NCI-H1417 (cell line): ENCODE measurements at regions not wholly inside any gene's neighbourhood (a gene's known extent, or its start where the extent isn't known, plus 50 kb on each side); places are given as distances from the start of the nearest gene placed in this dataset.

Source experiments
- DNase-seq, 3 experiments: peaks; one replicate each; lab custom pipeline; 2025; lab: John Stamatoyannopoulos, UW

- DNase-seq = no peak
Observed at GRCh38 chr5:20655211-20655610, 667.2 kb upstream of the CDH18 start.

GRCh38 chr5:20654746-20655145, 666.7 kb upstream of the CDH18 start:
- no peak for DNase-seq

GRCh38 chr5:20654033-20654432, 666.0 kb upstream of the CDH18 start:
- DNase-seq = no peak

GRCh38 chr5:20649966-20650365, 662.0 kb upstream of the CDH18 start:
- DNase-seq = no peak

- no peak for DNase-seq
Observed at GRCh38 chr5:20648981-20649380, 661.0 kb upstream of the CDH18 start.

- no peak for DNase-seq
Observed at GRCh38 chr5:20636686-20637085, 648.7 kb upstream of the CDH18 start.

GRCh38 chr5:20619591-20619990, 631.6 kb upstream of the CDH18 start:
- DNase-seq = peak in 1 of 3 experiments; percentile 41

- DNase-seq = no peak
Observed at GRCh38 chr5:20618340-20618739, 630.3 kb upstream of the CDH18 start.

- no peak for DNase-seq
Observed at GRCh38 chr5:20617841-20618240, 629.8 kb upstream of the CDH18 start.

GRCh38 chr5:20615888-20616563, 628.0 kb upstream of the CDH18 start:
- no peak for DNase-seq

- no peak for DNase-seq
Observed at GRCh38 chr5:20611620-20612019, 623.6 kb upstream of the CDH18 start.

- peak; percentile 12 to 98 (median 79) for DNase-seq
Observed at GRCh38 chr5:20610681-20611080, 622.7 kb upstream of the CDH18 start.

- peak in 2 of 3 experiments; percentile 7 to 31 for DNase-seq
Observed at GRCh38 chr5:20609126-20609525, 621.1 kb upstream of the CDH18 start.

- DNase-seq = no peak
Observed at GRCh38 chr5:20608567-20608966, 620.6 kb upstream of the CDH18 start.

GRCh38 chr5:20605732-20606525, 617.9 kb upstream of the CDH18 start:
- DNase-seq = no peak

GRCh38 chr5:20604992-20605391, 617.0 kb upstream of the CDH18 start:
- no peak for DNase-seq

GRCh38 chr5:20601678-20602100, 613.7 kb upstream of the CDH18 start:
- DNase-seq = peak in 1 of 3 experiments; percentile 43

- DNase-seq = no peak
Observed at GRCh38 chr5:20590356-20590755, 602.4 kb upstream of the CDH18 start.

GRCh38 chr5:20575571-20575970, 587.6 kb upstream of the CDH18 start:
- no peak for DNase-seq

GRCh38 chr5:20574576-20574975, 586.6 kb upstream of the CDH18 start:
- DNase-seq = no peak

- peak in 1 of 3 experiments; percentile 35 for DNase-seq
Observed at GRCh38 chr5:20572614-20573013, 584.6 kb upstream of the CDH18 start.

GRCh38 chr5:20570486-20570885, 582.5 kb upstream of the CDH18 start:
- DNase-seq = no peak

GRCh38 chr5:20562544-20562943, 574.5 kb upstream of the CDH18 start:
- DNase-seq = no peak
